ENCODE measurements at regions not wholly inside any gene's neighbourhood (a gene's known extent, or its start where the extent isn't known, plus 50 kb on each side); places are given as distances from the start of the nearest gene placed in this dataset.

- no peaks in the 10 kb centered on the region for H3K27me3 ChIP-seq
- TF ChIP-seq EP300 (IDR thresholded peaks at IDR 0.05) (no peak), CTCF (IDR thresholded peaks at IDR 0.05) (no peak), POLR2A (IDR thresholded peaks at IDR 0.05) (no peak)
- no peaks in the 10 kb centered on the region for H3K4me1 ChIP-seq
- H3K4me3 ChIP-seq = no peak overlapping the region
- H3K36me3 ChIP-seq = no peaks in the 10 kb centered on the region
- no peak for DNase-seq (ENCODE audit: low spot score in 2 of 2)
- H3K9me3 ChIP-seq = peaks cover 0 to 11% (median 0%) of the 10 kb centered on the region in 4 donors
- no peak overlapping the region for H3K27ac ChIP-seq
Measured at GRCh38 chr4:175411251-175411650, 400.8 kb downstream of the GPM6A start.

GRCh38 chr4:175412161-175412560 is 399.9 kb downstream of the GPM6A start:
- no peak overlapping the region for H3K27ac ChIP-seq
- H3K4me1 ChIP-seq = no peaks in the 10 kb centered on the region
- H3K27me3 ChIP-seq = no peaks in the 10 kb centered on the region
- no peaks in the 10 kb centered on the region for H3K36me3 ChIP-seq
- 40 to 54% methylated on average over 3 of the region's 3 CpGs for WGBS, 2 donors
- no peak for TF ChIP-seq POLR2A (IDR thresholded peaks at IDR 0.05)
- TF ChIP-seq EP300 (IDR thresholded peaks at IDR 0.05) = no peak
- no peak for TF ChIP-seq CTCF (IDR thresholded peaks at IDR 0.05)
- H3K9me3 ChIP-seq = peaks cover 0 to 15% (median 0%) of the 10 kb centered on the region in 4 donors
- no peak for DNase-seq (ENCODE audit: low spot score in 2 of 2)
- no peak overlapping the region for H3K4me3 ChIP-seq

- H3K4me3 ChIP-seq = no peak overlapping the region
- no peak for DNase-seq (ENCODE audit: low spot score in 2 of 2)
- H3K27ac ChIP-seq = no peak overlapping the region
- no peaks in the 10 kb centered on the region for H3K27me3 ChIP-seq
- H3K9me3 ChIP-seq = peaks cover 0 to 15% (median 0%) of the 10 kb centered on the region in 4 donors
- no peaks in the 10 kb centered on the region for H3K36me3 ChIP-seq
- TF ChIP-seq EP300 (IDR thresholded peaks at IDR 0.05) (no peak), CTCF (IDR thresholded peaks at IDR 0.05) (no peak), POLR2A (IDR thresholded peaks at IDR 0.05) (no peak)
- no peaks in the 10 kb centered on the region for H3K4me1 ChIP-seq
- 39 to 52% methylated on average over 2 of the region's 2 CpGs for WGBS, 2 donors
Measured at GRCh38 chr4:175412746-175413145, 399.3 kb downstream of the GPM6A start.

- no peak for TF ChIP-seq EP300 (IDR thresholded peaks at IDR 0.05)
- TF ChIP-seq POLR2A (IDR thresholded peaks at IDR 0.05) = no peak
- TF ChIP-seq CTCF (IDR thresholded peaks at IDR 0.05) = no peak
- 83 to 84% methylated on average over 5 of the region's 5 CpGs for WGBS, 2 donors
- H3K9me3 ChIP-seq = peaks cover 0 to 15% (median 0%) of the 10 kb centered on the region in 4 donors
- H3K27me3 ChIP-seq = no peaks in the 10 kb centered on the region
- no peak overlapping the region for H3K27ac ChIP-seq
- no peak for DNase-seq (ENCODE audit: low spot score in 2 of 2)
- H3K36me3 ChIP-seq = no peaks in the 10 kb centered on the region
- H3K4me1 ChIP-seq = no peaks in the 10 kb centered on the region
- H3K4me3 ChIP-seq = no peak overlapping the region
Measured at GRCh38 chr4:175413561-175413960, 398.5 kb downstream of the GPM6A start.

- DNase-seq (ENCODE audit: low spot score in 2 of 2) = no peak
- Histone ChIP-seq H3K27ac (no peak overlapping the region), H3K4me3 (no peak overlapping the region), H3K9me3 (peaks cover 0 to 15% (median 0%) of the 10 kb centered on the region in 4 donors), H3K4me1 (peaks cover 0 to 1% (median 0%) of the 10 kb centered on the region in 4 donors), H3K36me3 (no peaks in the 10 kb centered on the region), H3K27me3 (no peaks in the 10 kb centered on the region)
- TF ChIP-seq CTCF (IDR thresholded peaks at IDR 0.05) = no peak
- no peak for TF ChIP-seq POLR2A (IDR thresholded peaks at IDR 0.05)
- TF ChIP-seq EP300 (IDR thresholded peaks at IDR 0.05) = no peak
- 74 to 79% methylated on average over 2 of the region's 2 CpGs for WGBS, 2 donors
Measured at GRCh38 chr4:175414602-175415001, 397.5 kb downstream of the GPM6A start.

All from tibial nerve (tissue), 4 donors.